GM21528 (cell line): ENCODE measurements at regions not wholly inside any gene's neighbourhood (a gene's known extent, or its start where the extent isn't known, plus 50 kb on each side); places are given as distances from the start of the nearest gene placed in this dataset.
"Not testable (repeated sequence)": the region's sequence is repeated elsewhere in the genome, so short reads cannot be mapped to it uniquely, and the experiment has no call there.

Experiments used
- ATAC-seq: cut with Tn5 transposase; IDR thresholded peaks from one replicate; pipeline ENCODE4 v1.9.1; 2021; ENCODE audit warnings: mild to moderate bottlenecking, moderate library complexity; ENCODE audit not compliant: unreplicated experiment, low FRiP score

DNA sequence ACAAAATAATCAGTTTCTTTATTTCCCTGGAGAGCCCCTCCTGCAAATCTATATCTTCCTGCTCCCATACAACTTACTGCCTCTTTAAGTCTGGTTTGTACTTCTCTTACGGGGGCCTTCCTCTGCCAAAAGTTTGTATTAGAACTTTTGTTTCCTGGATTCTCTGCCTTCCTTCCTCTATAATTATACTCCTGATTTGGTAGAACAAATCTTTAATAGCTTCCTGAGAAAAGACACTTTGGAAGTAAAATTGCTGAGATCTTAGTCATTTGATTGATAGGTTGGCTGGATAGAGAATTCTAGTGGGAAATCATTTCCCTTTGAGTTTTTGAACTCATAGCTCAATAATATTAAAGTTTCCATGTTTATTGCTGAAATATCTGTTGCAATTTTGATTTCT lies 499.2 kb downstream of the RAB38 start:
- ATAC-seq, result no peak

DNA sequence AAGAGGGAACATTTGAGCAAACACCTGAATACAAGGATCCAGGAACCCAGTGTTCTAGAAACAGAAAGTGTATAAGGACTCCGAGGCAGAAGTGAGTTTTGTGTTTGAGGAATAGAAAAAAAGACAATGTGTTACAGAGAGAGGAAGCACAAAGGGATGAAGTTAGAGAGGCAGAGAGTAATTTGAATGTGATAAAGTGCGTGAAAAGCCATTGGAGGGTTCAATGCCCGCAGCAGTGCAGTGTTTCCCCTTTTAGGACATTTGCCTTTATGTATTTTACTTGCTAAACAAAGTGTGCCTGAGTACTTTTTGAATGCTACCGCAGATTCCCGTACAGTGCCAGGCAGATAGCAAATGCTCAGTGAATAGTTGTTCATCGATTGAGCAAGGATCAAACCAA lies 508.5 kb downstream of the RAB38 start:
- ATAC-seq, result no peak

DNA sequence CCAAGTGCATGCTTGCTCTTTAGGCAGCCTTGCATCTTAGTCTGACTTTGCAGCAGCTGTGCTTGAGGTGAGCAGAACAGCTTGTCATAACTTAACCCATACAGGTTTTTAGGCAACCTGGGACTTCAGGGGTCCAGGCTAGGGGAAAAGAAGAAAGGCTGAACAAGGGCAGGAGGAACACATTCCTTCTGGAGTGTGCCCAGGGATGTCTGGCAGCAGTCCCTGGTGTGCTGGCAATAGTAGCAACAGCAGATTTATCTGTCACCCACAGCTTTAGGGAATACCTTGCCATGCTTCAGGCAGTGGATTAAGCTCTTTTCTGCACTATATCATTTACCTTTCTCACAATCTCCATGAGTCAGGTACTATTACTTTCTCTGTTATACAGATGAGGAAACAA lies 513.0 kb downstream of the RAB38 start:
- no peak for ATAC-seq

DNA sequence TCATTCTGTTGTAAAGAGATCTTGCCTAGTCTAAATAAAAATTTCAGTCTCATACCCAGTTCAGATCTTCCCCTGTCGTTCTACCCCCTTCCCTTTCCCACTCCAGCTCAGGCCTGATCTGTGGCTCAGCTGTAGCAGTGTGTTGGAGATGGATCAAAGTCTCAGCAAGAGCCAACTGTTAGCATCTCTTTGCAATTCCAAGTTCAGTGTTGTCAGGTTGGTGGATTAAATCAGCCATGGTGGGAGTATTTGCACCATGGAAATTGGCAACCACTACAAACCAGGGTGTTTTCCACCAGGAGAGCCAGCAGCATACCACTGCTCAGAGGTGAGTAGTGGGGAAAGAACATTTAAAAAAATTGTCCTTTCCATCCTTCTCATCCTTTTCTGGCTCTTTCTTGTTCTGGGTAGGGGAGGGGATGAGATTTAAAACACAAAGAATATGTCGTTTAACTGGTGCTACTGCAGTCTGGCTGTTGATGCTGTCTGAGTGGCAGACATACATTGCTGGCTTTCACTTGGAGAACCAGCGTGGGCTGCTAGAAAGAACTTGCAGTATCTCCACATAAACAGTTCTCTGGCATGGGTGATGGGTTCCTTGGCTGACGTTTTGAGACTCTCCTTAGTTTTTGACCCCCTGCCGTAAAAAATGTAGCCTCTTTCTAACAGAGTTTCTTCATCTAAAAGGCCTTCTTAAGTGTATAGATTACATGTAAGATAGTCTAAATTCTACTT lies 514.1 kb downstream of the RAB38 start:
- no peak for ATAC-seq

DNA sequence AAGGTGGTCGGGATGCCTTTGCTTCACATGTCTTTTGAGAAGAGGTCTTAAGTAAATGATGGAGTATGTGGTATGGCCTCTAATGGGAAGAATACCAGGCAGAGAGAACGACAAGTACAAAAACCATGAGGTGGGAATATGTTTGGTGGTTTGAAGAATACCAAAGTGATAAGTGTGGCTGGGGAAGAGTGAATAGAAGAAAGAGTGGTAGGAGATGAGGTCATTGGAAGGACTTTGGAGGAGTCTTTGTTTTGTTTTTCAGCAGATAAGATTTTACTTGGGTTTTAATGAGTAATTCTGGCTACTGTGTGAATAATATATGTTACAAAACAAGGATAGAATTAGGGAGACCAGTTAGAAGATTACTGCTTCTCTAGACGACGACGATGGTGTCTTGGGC lies 515.4 kb downstream of the RAB38 start:
- no peak for ATAC-seq

DNA sequence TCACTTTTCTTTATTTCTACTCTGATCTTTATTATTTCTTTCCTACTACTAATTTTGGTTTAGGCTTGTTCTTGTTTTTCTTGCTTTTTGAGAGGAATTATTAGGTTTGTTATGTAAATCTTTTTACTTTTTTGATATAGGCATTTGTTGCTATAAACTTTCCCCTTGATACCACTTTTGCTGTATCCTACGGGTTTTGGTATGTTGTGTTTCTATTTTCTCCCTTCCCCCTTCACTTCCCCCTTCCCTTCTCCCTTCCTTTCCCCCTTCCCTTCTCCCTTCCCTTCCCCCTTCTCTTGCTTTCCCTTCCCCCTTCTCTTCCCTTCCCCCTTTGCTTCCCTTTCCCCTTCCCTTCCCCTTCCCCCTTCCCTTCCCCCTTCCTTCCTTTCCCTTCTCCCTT lies 529.6 kb downstream of the RAB38 start:
- ATAC-seq, result no peak

DNA sequence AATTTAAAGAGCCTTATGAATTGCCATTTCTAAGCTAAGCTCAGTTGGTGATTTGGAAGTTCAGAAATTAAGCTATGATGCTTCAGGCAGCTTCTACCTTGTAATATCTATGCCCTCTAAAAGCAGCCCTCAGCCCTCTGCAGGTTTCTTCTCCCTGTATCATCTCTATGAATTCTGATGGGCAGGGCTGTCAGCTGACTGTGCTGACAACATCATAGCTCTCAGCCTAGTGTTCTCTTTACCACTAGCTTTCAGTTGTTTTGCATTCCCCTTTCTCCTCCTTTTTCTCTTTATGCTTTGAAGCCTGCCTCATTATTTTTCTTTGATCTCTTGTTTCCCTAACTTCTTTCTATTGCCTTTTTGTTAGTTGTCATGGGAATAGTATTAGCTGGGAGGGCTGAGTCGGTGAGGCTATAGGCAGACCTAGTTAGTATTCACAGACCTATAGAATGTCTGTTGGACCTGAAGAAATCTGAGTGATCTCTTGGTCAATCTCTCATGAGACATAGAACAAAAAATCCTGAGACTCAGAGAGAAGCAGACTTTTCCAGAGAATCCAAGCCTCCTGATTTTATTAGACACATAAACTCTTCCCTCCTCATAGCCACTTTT lies 535.4 kb downstream of the RAB38 start:
- ATAC-seq, result no peak

DNA sequence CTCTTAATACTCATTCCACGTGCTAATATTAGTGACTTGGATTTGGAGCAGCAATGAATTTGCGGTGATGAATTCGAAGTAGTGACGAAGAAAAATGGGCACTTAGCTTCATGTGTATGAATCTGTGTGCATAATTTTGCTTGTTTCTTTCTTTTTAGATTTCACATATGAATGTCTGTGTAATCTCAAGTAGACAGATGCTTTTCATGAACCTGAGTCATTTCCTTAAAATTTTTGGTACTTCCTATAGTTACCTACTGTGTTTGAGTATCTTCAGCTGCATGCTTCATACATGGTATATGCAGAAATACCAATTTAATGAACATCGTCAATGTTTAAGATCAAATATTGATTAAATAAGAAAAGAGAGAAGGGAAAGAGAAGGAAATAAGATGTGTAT lies 540.2 kb downstream of the RAB38 start:
- ATAC-seq, result no peak

DNA sequence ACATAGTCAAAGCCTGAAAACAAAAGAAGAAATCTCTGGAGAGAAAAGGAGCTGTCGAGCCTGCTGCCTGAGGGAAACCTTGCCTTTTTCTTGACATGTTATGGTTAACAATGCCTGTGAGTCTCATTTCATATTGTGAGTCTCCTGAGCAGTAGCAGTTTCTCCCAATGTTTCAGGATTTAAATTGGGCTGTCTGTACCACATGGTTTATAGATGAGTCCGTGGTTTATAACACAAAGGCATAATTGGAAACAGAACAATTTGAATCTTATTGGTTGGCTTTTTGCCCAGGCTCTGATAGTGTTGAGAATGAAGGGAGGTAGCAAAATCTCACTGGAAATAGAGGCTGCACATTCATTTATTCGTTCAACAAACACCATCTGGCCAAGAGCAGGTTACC lies 540.9 kb downstream of the RAB38 start:
- ATAC-seq, result no peak

DNA sequence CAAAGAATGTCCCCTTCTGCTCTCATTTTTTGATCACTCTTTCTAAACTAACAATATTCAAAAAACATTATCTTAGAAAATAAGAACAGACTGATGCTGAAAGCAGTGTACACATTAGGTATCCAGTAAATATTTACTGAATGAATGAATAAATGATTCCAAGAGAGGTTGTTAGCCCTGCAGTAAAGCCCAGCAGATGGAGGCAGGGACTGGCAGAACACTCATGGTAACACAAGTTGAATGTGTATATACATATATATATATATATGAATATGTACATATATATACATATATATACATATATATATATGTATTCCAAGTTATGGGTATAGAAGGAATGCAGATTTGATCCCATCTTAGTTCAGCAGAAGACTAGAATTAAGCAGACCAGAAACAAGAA lies 546.3 kb downstream of the RAB38 start:
- no peak for ATAC-seq

DNA sequence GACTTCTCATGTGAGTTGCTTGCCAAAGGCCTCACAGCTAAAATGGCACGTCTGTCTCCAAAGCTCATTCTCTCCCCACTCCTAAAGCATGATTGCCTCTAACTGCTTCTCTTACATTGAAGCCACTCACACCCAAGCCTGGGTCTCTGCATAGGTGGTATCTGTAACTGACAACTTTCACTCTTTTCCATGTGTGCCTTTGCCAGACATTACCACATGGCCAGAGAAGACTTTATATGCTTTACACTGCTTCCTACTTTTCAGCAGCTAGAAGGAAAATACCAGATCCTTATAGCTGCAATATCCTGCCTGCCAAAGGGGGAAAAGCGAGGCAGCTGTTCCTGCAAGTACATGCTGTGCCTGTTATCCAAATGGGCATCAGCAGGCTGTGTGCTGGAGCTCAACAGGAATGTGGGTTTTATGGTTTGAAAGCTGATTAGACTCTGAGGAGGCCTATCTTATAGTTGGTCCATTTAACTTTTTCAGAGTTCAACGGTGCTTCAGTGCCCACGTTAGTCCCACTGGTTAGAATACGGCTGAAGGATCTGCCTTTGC lies 547.1 kb downstream of the RAB38 start:
- ATAC-seq, result no peak

DNA sequence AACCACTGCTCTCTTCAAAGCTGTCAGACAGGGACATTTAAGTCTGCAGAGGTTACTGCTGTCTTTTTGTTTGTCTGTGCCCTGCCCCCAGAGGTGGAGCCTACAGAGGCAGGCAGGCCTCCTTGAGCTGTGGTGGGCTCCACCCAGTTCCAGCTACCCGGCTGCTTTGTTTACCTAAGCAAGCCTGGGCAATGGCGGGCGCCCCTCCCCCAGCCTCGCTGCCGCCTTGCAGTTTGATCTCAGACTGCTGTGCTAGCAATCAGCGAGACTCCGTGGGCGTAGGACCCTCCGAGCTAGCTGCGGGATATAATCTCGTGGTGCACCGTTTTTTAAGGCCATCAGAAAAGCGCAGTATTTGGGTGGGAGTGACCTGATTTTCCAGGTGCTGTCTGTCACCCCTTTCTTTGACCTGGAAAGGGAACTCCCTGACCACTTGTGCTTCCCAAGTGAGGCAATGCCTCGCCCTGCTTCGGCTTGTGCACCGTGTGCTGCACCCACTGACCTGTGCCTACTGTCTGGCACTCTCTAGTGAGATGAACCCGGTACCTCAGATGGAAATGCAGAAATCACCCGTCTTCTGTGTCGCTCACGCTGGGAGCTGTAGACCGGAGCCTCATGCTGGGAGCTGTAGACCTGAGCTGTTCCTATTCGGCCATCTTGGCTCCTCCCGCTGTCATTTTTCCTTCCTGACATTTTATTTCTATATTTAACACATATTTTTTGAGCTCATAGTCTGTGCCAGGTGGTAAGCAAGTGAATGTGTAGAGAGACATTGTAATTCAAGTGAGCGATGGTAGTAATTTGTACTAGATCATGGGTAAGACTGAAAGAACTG lies 551.5 kb downstream of the RAB38 start:
- not testable (repeated sequence) for ATAC-seq

DNA sequence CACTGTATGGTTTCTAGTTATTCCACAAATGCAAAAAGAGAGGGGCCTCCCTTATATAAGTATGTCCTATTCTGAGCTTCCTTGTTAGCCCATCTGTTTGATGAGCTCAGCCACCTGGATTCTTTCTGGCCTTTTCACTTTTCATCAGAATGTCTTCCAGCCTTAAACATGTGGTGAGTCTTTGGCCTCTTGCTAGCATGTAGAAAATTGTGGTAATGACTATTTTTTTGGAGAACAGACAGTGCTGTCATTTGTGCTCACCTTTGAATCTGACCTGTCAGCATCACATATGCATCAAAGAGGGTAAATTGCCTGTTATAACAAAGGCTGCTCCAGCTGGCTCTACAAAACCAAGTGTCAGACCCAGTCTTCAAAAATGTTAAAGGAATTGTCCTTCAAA lies 558.7 kb downstream of the RAB38 start:
- ATAC-seq, result no peak

DNA sequence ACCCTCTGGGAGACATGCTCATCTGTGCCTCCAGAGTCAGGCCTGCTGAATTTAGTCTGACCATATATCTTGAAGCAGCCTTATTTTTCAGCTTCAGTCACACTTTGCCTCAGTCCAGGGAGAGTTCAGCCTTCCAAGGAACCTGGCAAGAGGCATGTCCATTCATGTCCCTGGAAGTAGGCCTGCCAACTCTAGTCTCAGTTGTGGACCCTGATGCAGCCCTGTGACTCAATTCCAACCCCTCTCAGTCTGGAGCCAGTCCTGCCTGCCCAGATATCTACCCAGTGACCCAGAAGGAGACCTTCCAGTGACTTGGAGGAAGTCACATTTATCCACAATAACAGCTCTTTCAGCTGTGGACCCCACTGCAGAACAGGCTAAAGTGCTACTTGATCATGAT lies 566.6 kb downstream of the TMEM135 start:
- ATAC-seq, result no peak

DNA sequence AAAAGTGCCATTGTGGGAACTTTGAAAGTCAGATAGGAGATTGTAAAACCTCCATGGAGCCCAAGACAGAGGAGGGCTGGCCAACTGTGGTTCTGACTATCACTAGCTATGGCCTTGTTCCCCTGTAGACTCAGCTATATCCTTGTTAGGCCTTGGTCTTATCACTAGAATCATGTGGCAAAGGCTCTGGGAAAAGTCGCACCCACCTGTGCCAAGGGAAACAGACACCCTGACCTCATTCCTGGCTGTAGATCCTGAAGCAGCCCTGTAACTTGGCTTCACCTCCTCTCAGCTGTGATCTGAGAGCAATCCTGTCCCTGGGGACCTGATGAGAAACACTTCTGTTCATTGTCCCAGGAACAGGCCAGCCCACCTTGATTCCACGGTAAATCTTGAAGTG lies 566.2 kb downstream of the TMEM135 start:
- no peak for ATAC-seq

DNA sequence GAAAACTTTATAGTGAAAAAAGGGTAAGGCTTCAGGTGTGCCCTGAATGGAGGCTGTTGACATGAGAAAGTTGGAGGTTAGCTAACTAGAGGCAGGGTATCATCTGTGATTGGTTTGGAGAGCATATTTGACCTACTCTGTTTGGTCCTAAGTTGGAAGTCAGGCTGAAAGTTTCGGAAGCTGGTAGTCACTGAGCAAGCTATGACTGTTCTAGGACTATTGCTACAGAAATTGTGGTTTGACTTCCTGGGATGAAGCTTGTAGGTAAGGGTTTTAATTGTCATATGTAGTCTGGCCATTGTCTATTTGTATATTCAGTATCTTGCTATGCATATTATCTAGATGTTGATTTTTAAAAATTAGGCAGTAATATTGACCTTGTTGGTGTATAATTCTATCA lies 565.0 kb downstream of the TMEM135 start:
- no peak for ATAC-seq

DNA sequence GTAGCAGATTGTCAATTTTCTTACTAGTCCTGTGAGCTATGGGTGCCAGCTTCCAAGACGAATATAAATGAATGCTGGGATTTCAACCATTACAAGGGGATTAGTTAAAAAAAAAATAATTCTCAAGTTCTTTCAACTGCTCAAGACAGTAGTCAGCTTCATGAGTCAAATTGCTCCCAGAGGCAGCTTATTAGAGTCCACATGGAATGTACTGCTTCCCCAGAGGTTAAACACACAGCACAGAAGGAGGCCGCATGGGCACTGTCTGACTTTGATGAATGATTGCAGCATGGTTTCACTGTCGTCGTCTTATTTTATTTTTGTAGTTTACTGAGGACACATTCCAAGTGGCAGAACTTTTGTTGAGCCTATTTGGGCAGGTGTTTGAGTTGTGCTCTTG lies 563.2 kb downstream of the TMEM135 start:
- no peak for ATAC-seq

DNA sequence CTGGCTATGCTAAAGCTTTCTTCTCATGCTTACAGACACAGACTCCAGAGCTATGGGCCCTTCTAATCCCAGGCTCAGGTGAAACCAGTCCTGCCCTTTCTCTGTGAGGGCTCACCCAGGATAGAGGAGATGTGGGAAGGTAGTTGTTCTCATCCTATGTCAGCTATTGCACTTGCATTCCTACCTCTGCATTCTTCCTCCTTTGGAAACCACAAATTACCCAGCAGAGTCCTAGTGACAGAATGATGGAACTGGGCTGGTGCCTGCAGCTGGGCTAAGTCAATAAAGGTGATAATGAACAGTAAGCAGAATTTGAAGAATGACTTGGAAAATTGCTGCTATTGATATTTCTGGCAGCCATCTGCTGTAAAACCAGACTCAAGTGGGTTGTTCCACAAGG lies 560.0 kb downstream of the TMEM135 start:
- ATAC-seq, result no peak

DNA sequence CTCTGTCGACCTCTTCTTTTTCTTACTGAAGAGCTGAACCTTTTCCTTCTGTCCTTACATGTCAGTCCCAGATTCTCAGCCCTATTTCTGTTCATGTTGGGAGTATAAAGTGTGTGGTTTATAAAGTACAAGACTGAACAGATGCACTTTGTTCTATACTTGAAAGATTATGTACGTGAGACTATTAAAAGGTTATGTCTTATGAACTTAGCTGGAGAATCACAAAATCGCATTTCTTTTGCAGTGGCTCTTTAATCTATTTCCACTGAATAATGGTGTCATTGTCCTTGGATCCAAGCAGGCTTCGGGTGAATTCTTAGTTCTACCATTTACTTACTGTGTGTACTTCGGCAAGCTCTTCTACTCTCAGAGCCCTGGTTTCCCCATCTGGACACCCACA lies 558.4 kb downstream of the TMEM135 start:
- ATAC-seq, result no peak

DNA sequence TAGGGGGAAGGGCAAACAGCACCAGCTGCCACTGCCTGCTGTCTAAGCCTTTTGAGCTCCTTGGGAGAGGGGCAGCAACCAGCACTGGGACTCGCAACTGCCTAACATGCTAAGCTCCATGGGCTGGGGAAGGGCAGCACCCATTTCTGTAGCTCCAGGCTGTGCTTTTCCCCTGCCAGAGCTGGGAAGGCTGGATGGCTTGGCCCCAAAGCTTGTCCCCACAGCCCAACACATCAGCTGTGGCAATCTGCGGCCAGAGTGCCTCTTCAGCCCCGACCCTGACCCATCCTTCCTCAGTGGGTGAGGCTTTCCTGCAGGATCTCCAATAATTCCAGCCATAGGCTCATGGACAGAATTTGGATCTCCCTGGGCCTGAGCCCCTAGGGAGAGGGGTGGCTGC lies 551.3 kb downstream of the TMEM135 start:
- no peak for ATAC-seq

DNA sequence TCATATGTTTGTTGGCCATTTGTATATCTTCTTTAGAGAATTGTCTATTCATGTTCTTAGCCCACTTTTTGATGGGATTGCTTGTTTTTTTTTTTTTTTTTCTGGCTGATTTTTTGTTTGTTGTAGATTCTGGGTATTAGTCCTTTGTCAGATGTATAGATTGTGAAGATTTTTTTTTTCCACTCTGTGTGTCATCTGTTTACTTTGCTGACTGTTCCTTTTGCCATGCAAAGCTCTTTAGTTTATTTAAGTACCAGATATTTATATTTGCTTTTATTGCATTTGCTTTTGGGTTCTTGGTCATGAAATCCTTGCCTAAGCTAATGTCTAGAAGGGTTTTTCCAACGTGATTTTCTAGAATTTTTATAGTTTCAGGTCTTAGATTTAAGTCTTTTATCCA lies 547.9 kb downstream of the TMEM135 start:
- not testable (repeated sequence) for ATAC-seq
